GM12878 (cell line): ENCODE measurements at regions not wholly inside any gene's neighbourhood (a gene's known extent, or its start where the extent isn't known, plus 50 kb on each side); places are given as distances from the start of the nearest gene placed in this dataset.

Experiments used
- ASH2L ChIP-seq: fragments of 300-600, 200-600 bp; sonication (generic); IDR thresholded peaks from 2 replicates; pipeline ENCODE4 v1.6.1; 2017; ENCODE audit warnings: low read depth, mild to moderate bottlenecking, borderline replicate concordance
- ATF3 ChIP-seq: IDR thresholded peaks from 2 replicates; pipeline ENCODE4 v1.6.1; 2011; ENCODE audit warnings: low read depth, mild to moderate bottlenecking, low read length, moderate library complexity, borderline replicate concordance; ENCODE audit errors: extremely low read depth
- CBFB ChIP-seq: IDR thresholded peaks from 2 replicates; pipeline ENCODE4 v1.6.1; 2016; ENCODE audit warnings: antibody characterized with exemption, low read depth
- CBX3 ChIP-seq: fragments of 200-600 bp; sonication (generic); IDR thresholded peaks from 2 replicates; pipeline ENCODE4 v1.6.1; 2016; ENCODE audit warnings: low read depth, borderline replicate concordance
- EGR1 ChIP-seq, 2 experiments: IDR thresholded peaks; 1 replicate in 1 of 2; 2 replicates in 1 of 2; pipeline ENCODE4 v1.6.1; 2011 to 2012; ENCODE audit warnings: low read depth in 2 of 2, low read length in 2 of 2, borderline replicate concordance in 1 of 2, mild to moderate bottlenecking in 1 of 2, moderate library complexity in 1 of 2
- HDAC2 ChIP-seq: fragments of 200-600 bp; sonication (generic); IDR thresholded peaks from 2 replicates; pipeline ENCODE4 v1.6.1; 2017
- IKZF2 ChIP-seq, 2 experiments: fragments of 450-650 bp; IDR thresholded peaks; 2 replicates each; pipeline ENCODE4 v1.6.1; 2017; ENCODE audit warnings: mild to moderate bottlenecking in 2 of 2, moderate library complexity in 2 of 2
- KDM1A ChIP-seq: fragments of 200-600 bp; sonication (generic); IDR thresholded peaks from 2 replicates; pipeline ENCODE4 v1.6.1; 2016; ENCODE audit warnings: borderline replicate concordance
- MXI1 ChIP-seq: fragments of 150-350 bp; IDR thresholded peaks from 2 replicates; pipeline ENCODE4 v1.6.1; 2011; ENCODE audit warnings: low read depth, mild to moderate bottlenecking, inconsistent platforms, low read length, improper control_type of control experiment
- SMARCA5 ChIP-seq: fragments of 450-650 bp; IDR thresholded peaks from 2 replicates; pipeline ENCODE4 v1.6.1; 2017; ENCODE audit warnings: mild to moderate bottlenecking
- SPI1 ChIP-seq: IDR thresholded peaks from 2 replicates; pipeline ENCODE4 v1.6.1; 2011; ENCODE audit warnings: low read depth, mild to moderate bottlenecking, low read length, moderate library complexity, borderline replicate concordance; ENCODE audit not compliant: insufficient read depth
- TBL1XR1 ChIP-seq: IDR thresholded peaks from 2 replicates; pipeline ENCODE4 v1.6.1; 2012; ENCODE audit warnings: low read depth, low read length, improper control_type of control experiment
- USF2 ChIP-seq: IDR thresholded peaks from 2 replicates; pipeline ENCODE4 v1.6.1; 2011; ENCODE audit warnings: low read depth, low read length, improper control_type of control experiment, borderline replicate concordance
- ZBTB33 ChIP-seq: fragments of 450-650 bp; IDR thresholded peaks from 2 replicates; pipeline ENCODE4 v1.6.1; 2017; ENCODE audit warnings: mild to moderate bottlenecking
- TF ChIP-seq, protein P1 (sequence below): IDR thresholded peaks from 2 replicates; pipeline ENCODE4 v1.6.1; 2012; ENCODE audit warnings: mild to moderate bottlenecking, low read depth, low read length
- TF ChIP-seq, protein P2 (sequence below): IDR thresholded peaks from 2 replicates; pipeline ENCODE4 v1.6.1; 2012; ENCODE audit warnings: low read length, inconsistent platforms
- TF ChIP-seq, protein P3 (sequence below): IDR thresholded peaks from 2 replicates; pipeline ENCODE4 v1.6.1; 2011; ENCODE audit warnings: borderline replicate concordance, low read depth, mild to moderate bottlenecking, moderate library complexity, mixed read lengths, low read length; ENCODE audit not compliant: insufficient read depth; ENCODE audit errors: extremely low read length
- TF ChIP-seq, protein P4 (sequence below): fragments of 450-650 bp; IDR thresholded peaks from 2 replicates; pipeline ENCODE4 v1.6.1; 2016; ENCODE audit warnings: mild to moderate bottlenecking

DNA sequence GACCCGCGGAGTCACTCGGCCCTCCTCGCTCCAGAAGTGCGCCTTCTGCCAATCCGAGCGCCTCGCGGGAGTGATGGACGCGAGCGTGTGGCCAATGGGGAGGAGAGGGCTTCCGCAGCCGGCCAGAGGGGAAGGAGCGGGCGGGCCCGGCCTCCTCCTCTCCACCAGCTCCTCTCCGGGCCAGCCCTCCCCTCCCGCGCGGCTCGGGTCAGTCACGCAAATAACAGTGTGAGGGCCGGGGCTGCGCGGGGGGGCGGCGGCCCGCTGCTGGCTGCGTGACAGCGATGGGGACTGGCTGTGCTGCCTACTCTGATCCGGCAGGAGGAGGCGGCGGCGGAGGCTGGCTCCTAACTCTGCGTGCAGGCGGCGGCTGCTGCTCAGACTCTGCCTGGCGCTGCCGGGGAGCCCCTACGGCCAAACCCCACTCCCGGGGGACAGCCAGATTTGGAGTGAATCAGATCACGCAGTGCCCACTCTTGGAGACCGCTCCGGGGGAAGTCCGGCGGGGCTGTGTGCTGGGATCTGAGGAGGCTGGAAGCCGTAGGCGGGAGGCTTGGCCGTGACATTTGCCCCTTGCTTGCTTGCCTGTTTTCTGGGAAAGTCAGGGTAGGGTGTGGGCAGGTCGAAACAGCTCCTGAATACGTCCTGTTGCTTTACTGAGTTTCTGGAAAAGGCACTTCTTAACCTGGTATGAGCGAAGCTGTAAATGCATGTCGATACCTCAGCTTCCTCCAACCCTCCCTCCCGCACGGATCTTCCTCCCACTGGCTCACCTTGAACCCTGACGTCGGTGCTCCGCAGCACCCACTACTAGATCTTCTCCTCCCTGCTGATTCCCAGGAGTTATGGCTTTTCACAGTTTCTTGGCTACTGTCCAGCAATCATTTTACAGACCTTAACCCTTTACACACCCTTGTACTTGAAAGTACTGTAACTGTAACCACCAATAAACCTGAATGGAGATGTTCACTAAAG is 97.9 kb upstream of the SERTAD2 start (continued):
- TF ChIP-seq SPI1 (no peak), TBL1XR1 (no peak), CBX3 (no peak), HDAC2 (no peak), CBFB (peak; percentile 42; the same call in 1 of the 2 replicates), ATF3 (no peak), ASH2L (no peak), SMARCA5 (peak; percentile 77; the same call in 1 of the 2 replicates), USF2 (no peak), KDM1A (no peak), MXI1 (peak; percentile 41; the same call in 1 of the 2 replicates), IKZF2 (IDR thresholded peaks at IDR 0.05) (peak; percentile 68 to 81; a peak in 3 of 4 replicates), ZBTB33 (no peak), EGR1 (IDR thresholded peaks at IDR 0.05; ENCODE audit: borderline replicate concordance in 1 of 2, low read depth in 2 of 2, low read length in 2 of 2) (no peak; a peak in 1 of 3 replicates)
- TF ChIP-seq, protein P1, sequence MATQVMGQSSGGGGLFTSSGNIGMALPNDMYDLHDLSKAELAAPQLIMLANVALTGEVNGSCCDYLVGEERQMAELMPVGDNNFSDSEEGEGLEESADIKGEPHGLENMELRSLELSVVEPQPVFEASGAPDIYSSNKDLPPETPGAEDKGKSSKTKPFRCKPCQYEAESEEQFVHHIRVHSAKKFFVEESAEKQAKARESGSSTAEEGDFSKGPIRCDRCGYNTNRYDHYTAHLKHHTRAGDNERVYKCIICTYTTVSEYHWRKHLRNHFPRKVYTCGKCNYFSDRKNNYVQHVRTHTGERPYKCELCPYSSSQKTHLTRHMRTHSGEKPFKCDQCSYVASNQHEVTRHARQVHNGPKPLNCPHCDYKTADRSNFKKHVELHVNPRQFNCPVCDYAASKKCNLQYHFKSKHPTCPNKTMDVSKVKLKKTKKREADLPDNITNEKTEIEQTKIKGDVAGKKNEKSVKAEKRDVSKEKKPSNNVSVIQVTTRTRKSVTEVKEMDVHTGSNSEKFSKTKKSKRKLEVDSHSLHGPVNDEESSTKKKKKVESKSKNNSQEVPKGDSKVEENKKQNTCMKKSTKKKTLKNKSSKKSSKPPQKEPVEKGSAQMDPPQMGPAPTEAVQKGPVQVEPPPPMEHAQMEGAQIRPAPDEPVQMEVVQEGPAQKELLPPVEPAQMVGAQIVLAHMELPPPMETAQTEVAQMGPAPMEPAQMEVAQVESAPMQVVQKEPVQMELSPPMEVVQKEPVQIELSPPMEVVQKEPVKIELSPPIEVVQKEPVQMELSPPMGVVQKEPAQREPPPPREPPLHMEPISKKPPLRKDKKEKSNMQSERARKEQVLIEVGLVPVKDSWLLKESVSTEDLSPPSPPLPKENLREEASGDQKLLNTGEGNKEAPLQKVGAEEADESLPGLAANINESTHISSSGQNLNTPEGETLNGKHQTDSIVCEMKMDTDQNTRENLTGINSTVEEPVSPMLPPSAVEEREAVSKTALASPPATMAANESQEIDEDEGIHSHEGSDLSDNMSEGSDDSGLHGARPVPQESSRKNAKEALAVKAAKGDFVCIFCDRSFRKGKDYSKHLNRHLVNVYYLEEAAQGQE: no peak
- TF ChIP-seq, protein P2, sequence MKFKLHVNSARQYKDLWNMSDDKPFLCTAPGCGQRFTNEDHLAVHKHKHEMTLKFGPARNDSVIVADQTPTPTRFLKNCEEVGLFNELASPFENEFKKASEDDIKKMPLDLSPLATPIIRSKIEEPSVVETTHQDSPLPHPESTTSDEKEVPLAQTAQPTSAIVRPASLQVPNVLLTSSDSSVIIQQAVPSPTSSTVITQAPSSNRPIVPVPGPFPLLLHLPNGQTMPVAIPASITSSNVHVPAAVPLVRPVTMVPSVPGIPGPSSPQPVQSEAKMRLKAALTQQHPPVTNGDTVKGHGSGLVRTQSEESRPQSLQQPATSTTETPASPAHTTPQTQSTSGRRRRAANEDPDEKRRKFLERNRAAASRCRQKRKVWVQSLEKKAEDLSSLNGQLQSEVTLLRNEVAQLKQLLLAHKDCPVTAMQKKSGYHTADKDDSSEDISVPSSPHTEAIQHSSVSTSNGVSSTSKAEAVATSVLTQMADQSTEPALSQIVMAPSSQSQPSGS: no peak
- TF ChIP-seq, protein P3, sequence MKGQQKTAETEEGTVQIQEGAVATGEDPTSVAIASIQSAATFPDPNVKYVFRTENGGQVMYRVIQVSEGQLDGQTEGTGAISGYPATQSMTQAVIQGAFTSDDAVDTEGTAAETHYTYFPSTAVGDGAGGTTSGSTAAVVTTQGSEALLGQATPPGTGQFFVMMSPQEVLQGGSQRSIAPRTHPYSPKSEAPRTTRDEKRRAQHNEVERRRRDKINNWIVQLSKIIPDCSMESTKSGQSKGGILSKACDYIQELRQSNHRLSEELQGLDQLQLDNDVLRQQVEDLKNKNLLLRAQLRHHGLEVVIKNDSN: no peak
- TF ChIP-seq, protein P4, sequence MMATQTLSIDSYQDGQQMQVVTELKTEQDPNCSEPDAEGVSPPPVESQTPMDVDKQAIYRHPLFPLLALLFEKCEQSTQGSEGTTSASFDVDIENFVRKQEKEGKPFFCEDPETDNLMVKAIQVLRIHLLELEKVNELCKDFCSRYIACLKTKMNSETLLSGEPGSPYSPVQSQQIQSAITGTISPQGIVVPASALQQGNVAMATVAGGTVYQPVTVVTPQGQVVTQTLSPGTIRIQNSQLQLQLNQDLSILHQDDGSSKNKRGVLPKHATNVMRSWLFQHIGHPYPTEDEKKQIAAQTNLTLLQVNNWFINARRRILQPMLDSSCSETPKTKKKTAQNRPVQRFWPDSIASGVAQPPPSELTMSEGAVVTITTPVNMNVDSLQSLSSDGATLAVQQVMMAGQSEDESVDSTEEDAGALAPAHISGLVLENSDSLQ: peak; percentile 99
